A549 (cell line): ENCODE measurements at regions not wholly inside any gene's neighbourhood (a gene's known extent, or its start where the extent isn't known, plus 50 kb on each side); places are given as distances from the start of the nearest gene placed in this dataset.

Source experiments
- BHLHE40 ChIP-seq: IDR thresholded peaks from 2 replicates; pipeline ENCODE4 v1.6.1; 2012; ENCODE audit warnings: low read depth, low read length, inconsistent platforms
- CEBPB ChIP-seq, 2 experiments: fragments of >200 bp in 1 of 2; sonication (Bioruptor Twin) in 1 of 2; formaldehyde crosslinking in 1 of 2; IDR thresholded peaks; 2 replicates each; pipeline ENCODE4 v1.6.1; 2012 to 2016
- CTCF ChIP-seq: fragments of >200 bp; sonication (Bioruptor Twin); formaldehyde crosslinking; IDR thresholded peaks from 3 replicates; pipeline ENCODE4 v1.5.1; 2016
- EP300 ChIP-seq, 2 experiments: fragments of >200 bp; sonication (Bioruptor Twin); formaldehyde crosslinking; IDR thresholded peaks; 2 replicates in 1 of 2; 3 replicates in 1 of 2; pipeline ENCODE4 v1.6.1; 2016 to 2017
- HOXA7 ChIP-seq: fragments of 250-450 bp; sonication (Bioruptor Pico); IDR thresholded peaks from 2 replicates; pipeline ENCODE4 v1.5.0; 2020; ENCODE audit warnings: mild to moderate bottlenecking, moderate library complexity
- JUNB ChIP-seq: fragments of >200 bp; sonication (Bioruptor Twin); formaldehyde crosslinking; IDR thresholded peaks from 2 replicates; pipeline ENCODE4 v1.6.1; 2016
- KDM5A ChIP-seq: fragments of 200-600 bp; sonication (generic); IDR thresholded peaks from 2 replicates; pipeline ENCODE4 v1.6.1; 2016; ENCODE audit warnings: antibody characterized with exemption, mild to moderate bottlenecking
- MAX ChIP-seq: IDR thresholded peaks from 2 replicates; pipeline ENCODE4 v1.6.1; 2012
- MAZ ChIP-seq: fragments of 150-350 bp; IDR thresholded peaks from 2 replicates; pipeline ENCODE4 v1.6.1; 2014; ENCODE audit warnings: antibody characterized with exemption, low read depth, low read length, borderline replicate concordance
- PHF8 ChIP-seq: fragments of 200-600 bp; sonication (generic); IDR thresholded peaks from 2 replicates; pipeline ENCODE4 v1.6.1; 2016; ENCODE audit warnings: low read depth, mild to moderate bottlenecking, antibody characterized with exemption, moderate library complexity, borderline replicate concordance
- POLR2A ChIP-seq: IDR thresholded peaks from 2 replicates; pipeline ENCODE4 v1.6.1; 2012; ENCODE audit warnings: mild to moderate bottlenecking, low read length
- RAD21 ChIP-seq, 2 experiments: fragments of >200 bp in 1 of 2; sonication (Bioruptor Twin) in 1 of 2; formaldehyde crosslinking in 1 of 2; IDR thresholded peaks in 1 of 2; conservative IDR thresholded peaks in 1 of 2; 2 replicates in 1 of 2; 3 replicates in 1 of 2; pipeline ENCODE4 v1.6.1; 2012 to 2018; ENCODE audit warnings: inconsistent platforms in 1 of 2
- SMC3 ChIP-seq: fragments of >200 bp; sonication (Bioruptor Twin); formaldehyde crosslinking; IDR thresholded peaks from 3 replicates; pipeline ENCODE4 v1.6.1; 2018; ENCODE audit warnings: inconsistent platforms
- ZFP36 ChIP-seq: fragments of 450-650 bp; IDR thresholded peaks from 2 replicates; pipeline ENCODE4 v1.6.1; 2014; ENCODE audit warnings: borderline replicate concordance; ENCODE audit not compliant: partially characterized antibody

GRCh38 chr17:77841742-77842527 lies 116.6 kb upstream of the TNRC6C start:
- no peak for TF ChIP-seq RAD21 (conservative IDR thresholded peaks at IDR 0.05 in 1 of 2, IDR thresholded peaks at IDR 0.05 in 1 of 2)
- no peak for TF ChIP-seq POLR2A
- TF ChIP-seq BHLHE40, result no peak
- no peak for TF ChIP-seq CTCF
- no peak for TF ChIP-seq MAX
- no peak for TF ChIP-seq SMC3
- TF ChIP-seq ZFP36, result no peak
- no peak for TF ChIP-seq CEBPB (IDR thresholded peaks at IDR 0.05)
- TF ChIP-seq JUNB, result no peak
- no peak for TF ChIP-seq EP300 (IDR thresholded peaks at IDR 0.05)
- no peak for TF ChIP-seq PHF8
- no peak for TF ChIP-seq KDM5A
- no peak for TF ChIP-seq HOXA7 (CRISPR knock-in tag)
- TF ChIP-seq MAZ, result no peak
